ENCODE measurements at regions not wholly inside any gene's neighbourhood (a gene's known extent, or its start where the extent isn't known, plus 50 kb on each side); places are given as distances from the start of the nearest gene placed in this dataset.

DNA sequence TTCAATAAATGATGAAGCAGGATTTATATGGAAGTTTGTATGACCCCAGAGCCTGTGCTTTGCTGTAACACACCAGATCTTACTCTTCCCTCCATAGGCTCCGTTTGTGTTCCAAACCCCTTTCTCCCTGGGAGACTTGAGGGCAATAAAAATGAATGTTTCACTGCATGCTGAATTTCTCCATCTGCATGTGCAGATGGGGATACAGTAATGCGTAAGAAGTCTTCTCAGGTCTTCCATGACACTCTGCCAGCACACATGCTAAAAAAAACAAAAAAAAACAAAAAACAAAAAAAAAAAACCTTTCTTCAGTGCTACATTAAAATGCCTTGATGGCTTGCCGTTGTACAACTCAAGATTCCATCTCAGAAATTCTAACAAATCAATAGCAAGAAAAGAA, 170.2 kb upstream of the ANKFN1 start:
- Mint-ChIP-seq H3K4me1 (no peaks in the 10 kb centered on the region), H3K27ac (no peak overlapping the region), H3K9me3 (peaks cover 3% of the 10 kb centered on the region), H3K4me3 (no peak overlapping the region), H3K27me3 (no peaks in the 10 kb centered on the region), H3K36me3 (ENCODE audit: low read depth) (no peaks in the 10 kb centered on the region)
- DNase-seq (no peak), ATAC-seq (ENCODE audit: low read depth) (no peak)
- ChIA-PET POLR2A (no interaction called here), CTCF (no interaction called here)
- intact Hi-C loops (cut with micrococcal nuclease), result no loop called here
- TF ChIP-seq, protein P1, sequence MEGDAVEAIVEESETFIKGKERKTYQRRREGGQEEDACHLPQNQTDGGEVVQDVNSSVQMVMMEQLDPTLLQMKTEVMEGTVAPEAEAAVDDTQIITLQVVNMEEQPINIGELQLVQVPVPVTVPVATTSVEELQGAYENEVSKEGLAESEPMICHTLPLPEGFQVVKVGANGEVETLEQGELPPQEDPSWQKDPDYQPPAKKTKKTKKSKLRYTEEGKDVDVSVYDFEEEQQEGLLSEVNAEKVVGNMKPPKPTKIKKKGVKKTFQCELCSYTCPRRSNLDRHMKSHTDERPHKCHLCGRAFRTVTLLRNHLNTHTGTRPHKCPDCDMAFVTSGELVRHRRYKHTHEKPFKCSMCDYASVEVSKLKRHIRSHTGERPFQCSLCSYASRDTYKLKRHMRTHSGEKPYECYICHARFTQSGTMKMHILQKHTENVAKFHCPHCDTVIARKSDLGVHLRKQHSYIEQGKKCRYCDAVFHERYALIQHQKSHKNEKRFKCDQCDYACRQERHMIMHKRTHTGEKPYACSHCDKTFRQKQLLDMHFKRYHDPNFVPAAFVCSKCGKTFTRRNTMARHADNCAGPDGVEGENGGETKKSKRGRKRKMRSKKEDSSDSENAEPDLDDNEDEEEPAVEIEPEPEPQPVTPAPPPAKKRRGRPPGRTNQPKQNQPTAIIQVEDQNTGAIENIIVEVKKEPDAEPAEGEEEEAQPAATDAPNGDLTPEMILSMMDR (IDR thresholded peaks at IDR 0.05), result no peak

DNA sequence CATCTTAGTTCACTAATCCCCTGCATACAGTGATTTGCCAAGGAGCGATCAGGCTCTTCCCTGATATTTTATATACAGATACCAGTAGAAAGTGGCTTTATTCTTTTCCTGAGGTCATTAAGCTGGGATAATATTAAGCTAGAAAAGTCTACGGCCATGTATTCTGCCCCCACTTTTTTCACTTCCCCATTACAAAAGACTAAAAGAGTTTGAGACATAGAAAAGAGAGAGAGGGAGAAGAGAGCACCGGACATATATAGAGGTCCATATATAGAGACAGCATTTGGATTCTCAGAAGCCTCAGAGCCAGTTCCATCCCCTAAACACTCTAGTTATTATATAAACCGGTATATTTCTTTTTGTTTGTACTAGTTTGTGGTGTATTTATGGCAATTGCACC, 166.5 kb upstream of the ANKFN1 start:
- no peak for DNase-seq
- no peak for ATAC-seq (ENCODE audit: low read depth)
- Mint-ChIP-seq H3K36me3 (ENCODE audit: low read depth) (no peaks in the 10 kb centered on the region), H3K4me3 (no peak overlapping the region), H3K9me3 (peaks cover 3% of the 10 kb centered on the region), H3K27me3 (no peaks in the 10 kb centered on the region), H3K4me1 (no peaks in the 10 kb centered on the region), H3K27ac (no peak overlapping the region)
- ChIA-PET POLR2A (no interaction called here), CTCF (no interaction called here)
- TF ChIP-seq, protein P1 (IDR thresholded peaks at IDR 0.05), result no peak
- intact Hi-C loops (cut with micrococcal nuclease), result no loop called here

DNA sequence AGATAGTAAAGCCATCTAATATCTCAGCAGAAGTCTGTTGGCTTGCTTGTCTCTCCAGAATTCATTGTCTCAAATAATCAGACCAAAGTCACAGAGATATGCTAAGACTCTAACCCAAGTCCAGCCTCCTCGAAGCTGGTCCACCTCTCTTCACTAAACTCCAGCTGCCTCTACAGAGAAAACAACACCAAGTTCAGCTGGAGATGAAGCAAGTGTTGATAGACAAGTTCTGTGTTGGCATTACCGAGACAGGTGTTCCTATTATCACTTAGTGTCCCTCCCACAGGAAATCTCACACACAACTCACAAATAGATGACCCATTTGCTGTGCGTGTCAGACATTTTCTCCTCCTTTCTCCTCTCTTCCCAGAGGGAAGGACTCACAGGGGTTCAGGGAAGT, 164.4 kb upstream of the ANKFN1 start:
- Mint-ChIP-seq H3K27ac (no peak overlapping the region), H3K9me3 (peaks cover 5% of the 10 kb centered on the region), H3K36me3 (ENCODE audit: low read depth) (no peaks in the 10 kb centered on the region), H3K4me3 (no peak overlapping the region), H3K4me1 (no peaks in the 10 kb centered on the region), H3K27me3 (no peaks in the 10 kb centered on the region)
- POLR2A ChIA-PET, result no interaction called here
- DNase-seq (no peak), ATAC-seq (ENCODE audit: low read depth) (no peak)
- CTCF ChIA-PET, result no interaction called here
- intact Hi-C loops (cut with micrococcal nuclease), result no loop called here
- TF ChIP-seq, protein P1 (IDR thresholded peaks at IDR 0.05), result no peak

DNA sequence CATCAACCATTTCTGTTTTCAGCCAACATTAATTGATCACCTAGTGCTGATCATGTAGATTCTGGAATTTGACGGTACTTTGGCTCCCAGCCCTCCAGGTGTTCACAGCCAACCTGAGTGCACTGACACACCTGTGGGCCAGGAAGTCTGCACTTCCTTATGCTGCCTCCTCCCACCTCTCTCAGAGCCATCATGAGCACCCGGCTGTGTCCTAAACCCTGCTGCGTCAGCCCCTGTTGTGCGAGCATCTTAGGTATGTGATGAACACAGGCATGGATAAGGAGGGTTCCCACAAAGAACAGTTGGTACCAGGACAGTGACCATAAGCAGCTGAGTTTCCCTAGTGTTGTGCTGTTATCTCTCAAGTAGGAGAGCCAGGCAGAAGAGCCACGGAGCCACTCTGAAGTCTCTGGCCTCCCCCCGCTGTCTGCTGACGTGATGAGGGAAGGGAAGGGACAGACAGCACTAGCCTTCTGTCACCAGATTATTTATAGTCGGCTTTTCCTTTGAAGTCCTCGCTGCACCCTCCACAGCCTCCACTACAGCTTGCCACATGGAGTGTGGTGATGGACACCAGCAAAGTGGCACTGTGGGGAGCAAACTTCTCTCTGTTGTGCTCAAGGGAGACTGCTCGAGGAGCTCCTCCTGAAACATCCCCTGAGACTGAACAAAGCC, 162.8 kb upstream of the ANKFN1 start:
- Mint-ChIP-seq H3K4me3 (no peak overlapping the region), H3K9me3 (peaks cover 6% of the 10 kb centered on the region), H3K36me3 (ENCODE audit: low read depth) (no peaks in the 10 kb centered on the region), H3K27me3 (no peaks in the 10 kb centered on the region), H3K4me1 (no peaks in the 10 kb centered on the region), H3K27ac (no peak overlapping the region)
- CTCF ChIA-PET, result no interaction called here
- ATAC-seq (ENCODE audit: low read depth), result no peak
- TF ChIP-seq, protein P1 (IDR thresholded peaks at IDR 0.05), result no peak
- POLR2A ChIA-PET, result no interaction called here
- intact Hi-C loops (cut with micrococcal nuclease), result no loop called here
- DNase-seq, result no peak

DNA sequence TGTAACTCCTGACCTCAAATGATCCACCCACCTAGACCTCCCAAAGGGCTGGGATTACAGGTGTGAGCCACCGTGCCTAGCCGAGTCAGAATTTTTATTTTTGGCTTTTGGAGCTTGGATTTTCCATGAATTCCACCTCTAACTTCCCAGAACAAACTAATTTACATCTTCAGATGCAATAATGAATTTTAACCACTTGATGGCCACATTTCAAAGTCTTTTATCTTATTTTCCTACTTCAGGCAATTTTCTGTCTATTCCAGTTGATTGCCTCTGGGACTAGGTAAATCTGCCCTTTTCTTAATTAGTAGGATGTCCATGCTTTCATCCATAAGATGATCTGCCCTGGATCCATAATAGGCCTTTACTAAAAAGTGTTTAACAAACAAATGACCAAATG, 156.4 kb upstream of the ANKFN1 start:
- no peak overlapping the region for H3K27ac Mint-ChIP-seq
- H3K4me1 Mint-ChIP-seq, result no peaks in the 10 kb centered on the region
- peaks cover 7% of the 10 kb centered on the region for H3K9me3 Mint-ChIP-seq
- H3K36me3 Mint-ChIP-seq (ENCODE audit: low read depth), result no peaks in the 10 kb centered on the region
- ATAC-seq (ENCODE audit: low read depth), result no peak
- ChIA-PET CTCF (no interaction called here), POLR2A (no interaction called here)
- no peaks in the 10 kb centered on the region for H3K27me3 Mint-ChIP-seq
- intact Hi-C loops (cut with micrococcal nuclease), result no loop called here
- TF ChIP-seq, protein P1 (IDR thresholded peaks at IDR 0.05), result no peak
- H3K4me3 Mint-ChIP-seq, result no peak overlapping the region
- DNase-seq, result no peak

Data from activated B cell treated with CpG ODN at 0.5 μM for 24 hours (primary cell).